ENCODE measurements at regions not wholly inside any gene's neighbourhood (a gene's known extent, or its start where the extent isn't known, plus 50 kb on each side); places are given as distances from the start of the nearest gene placed in this dataset.

GRCh38 chr18:67608191-67608590, 91.7 kb upstream of the DSEL start:
- TF ChIP-seq CTCF (IDR thresholded peaks at IDR 0.05; ENCODE audit: low read depth, low read length, missing input control) = no peak
- TF ChIP-seq FOXA2 (IDR thresholded peaks at IDR 0.05) = no peak
- no peak for TF ChIP-seq HNF4A (conservative IDR thresholded peaks at IDR 0.05)
- TF ChIP-seq RXRA (IDR thresholded peaks at IDR 0.05) = no peak
- no peak for TF ChIP-seq TAF1 (conservative IDR thresholded peaks at IDR 0.05)
- TF ChIP-seq JUND (IDR thresholded peaks at IDR 0.05) = no peak
- TF ChIP-seq, protein P1, sequence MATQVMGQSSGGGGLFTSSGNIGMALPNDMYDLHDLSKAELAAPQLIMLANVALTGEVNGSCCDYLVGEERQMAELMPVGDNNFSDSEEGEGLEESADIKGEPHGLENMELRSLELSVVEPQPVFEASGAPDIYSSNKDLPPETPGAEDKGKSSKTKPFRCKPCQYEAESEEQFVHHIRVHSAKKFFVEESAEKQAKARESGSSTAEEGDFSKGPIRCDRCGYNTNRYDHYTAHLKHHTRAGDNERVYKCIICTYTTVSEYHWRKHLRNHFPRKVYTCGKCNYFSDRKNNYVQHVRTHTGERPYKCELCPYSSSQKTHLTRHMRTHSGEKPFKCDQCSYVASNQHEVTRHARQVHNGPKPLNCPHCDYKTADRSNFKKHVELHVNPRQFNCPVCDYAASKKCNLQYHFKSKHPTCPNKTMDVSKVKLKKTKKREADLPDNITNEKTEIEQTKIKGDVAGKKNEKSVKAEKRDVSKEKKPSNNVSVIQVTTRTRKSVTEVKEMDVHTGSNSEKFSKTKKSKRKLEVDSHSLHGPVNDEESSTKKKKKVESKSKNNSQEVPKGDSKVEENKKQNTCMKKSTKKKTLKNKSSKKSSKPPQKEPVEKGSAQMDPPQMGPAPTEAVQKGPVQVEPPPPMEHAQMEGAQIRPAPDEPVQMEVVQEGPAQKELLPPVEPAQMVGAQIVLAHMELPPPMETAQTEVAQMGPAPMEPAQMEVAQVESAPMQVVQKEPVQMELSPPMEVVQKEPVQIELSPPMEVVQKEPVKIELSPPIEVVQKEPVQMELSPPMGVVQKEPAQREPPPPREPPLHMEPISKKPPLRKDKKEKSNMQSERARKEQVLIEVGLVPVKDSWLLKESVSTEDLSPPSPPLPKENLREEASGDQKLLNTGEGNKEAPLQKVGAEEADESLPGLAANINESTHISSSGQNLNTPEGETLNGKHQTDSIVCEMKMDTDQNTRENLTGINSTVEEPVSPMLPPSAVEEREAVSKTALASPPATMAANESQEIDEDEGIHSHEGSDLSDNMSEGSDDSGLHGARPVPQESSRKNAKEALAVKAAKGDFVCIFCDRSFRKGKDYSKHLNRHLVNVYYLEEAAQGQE (IDR thresholded peaks at IDR 0.05) = no peak
- TF ChIP-seq YY1 (IDR thresholded peaks at IDR 0.05) = no peak
- no peak for TF ChIP-seq MAX (IDR thresholded peaks at IDR 0.05)
- TF ChIP-seq RAD21 (IDR thresholded peaks at IDR 0.05) = no peak
- TF ChIP-seq FOXA1 (IDR thresholded peaks at IDR 0.05) = no peak
- no peak for TF ChIP-seq SP1 (IDR thresholded peaks at IDR 0.05)
- no peak for TF ChIP-seq EGR1 (IDR thresholded peaks at IDR 0.05; ENCODE audit: low read depth in 2 of 2)

Measured in liver (tissue), 3 donors.